ENCODE measurements at regions not wholly inside any gene's neighbourhood (a gene's known extent, or its start where the extent isn't known, plus 50 kb on each side); places are given as distances from the start of the nearest gene placed in this dataset.
"Not testable (repeated sequence)": the region's sequence is repeated elsewhere in the genome, so short reads cannot be mapped to it uniquely, and the experiment has no call there.

DNA sequence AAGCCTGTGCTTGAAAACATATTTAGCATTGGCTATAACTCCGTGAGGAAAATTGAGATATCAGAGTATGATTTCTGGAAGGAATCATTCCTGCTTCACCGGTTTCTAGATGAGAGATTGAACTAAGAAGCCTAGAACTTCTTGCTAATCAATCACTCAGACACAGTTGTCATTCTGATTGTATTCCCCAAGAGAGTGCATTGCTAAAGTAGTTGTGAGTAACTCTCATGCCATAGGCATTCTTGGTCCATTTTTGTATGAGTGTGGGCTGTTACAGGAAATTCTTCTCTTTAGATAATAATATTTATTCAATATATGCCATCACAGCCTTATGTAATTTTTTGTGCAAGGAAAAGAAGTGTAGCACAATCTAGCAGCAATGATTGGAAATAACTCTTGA lies 893.3 kb upstream of the MDGA2 start:
- H3K4me3 ChIP-seq (ENCODE audit: low read depth, low read length), result no peak overlapping the region
- no peak for DNase-seq (ENCODE audit: low read depth)
- TF ChIP-seq, protein P1, sequence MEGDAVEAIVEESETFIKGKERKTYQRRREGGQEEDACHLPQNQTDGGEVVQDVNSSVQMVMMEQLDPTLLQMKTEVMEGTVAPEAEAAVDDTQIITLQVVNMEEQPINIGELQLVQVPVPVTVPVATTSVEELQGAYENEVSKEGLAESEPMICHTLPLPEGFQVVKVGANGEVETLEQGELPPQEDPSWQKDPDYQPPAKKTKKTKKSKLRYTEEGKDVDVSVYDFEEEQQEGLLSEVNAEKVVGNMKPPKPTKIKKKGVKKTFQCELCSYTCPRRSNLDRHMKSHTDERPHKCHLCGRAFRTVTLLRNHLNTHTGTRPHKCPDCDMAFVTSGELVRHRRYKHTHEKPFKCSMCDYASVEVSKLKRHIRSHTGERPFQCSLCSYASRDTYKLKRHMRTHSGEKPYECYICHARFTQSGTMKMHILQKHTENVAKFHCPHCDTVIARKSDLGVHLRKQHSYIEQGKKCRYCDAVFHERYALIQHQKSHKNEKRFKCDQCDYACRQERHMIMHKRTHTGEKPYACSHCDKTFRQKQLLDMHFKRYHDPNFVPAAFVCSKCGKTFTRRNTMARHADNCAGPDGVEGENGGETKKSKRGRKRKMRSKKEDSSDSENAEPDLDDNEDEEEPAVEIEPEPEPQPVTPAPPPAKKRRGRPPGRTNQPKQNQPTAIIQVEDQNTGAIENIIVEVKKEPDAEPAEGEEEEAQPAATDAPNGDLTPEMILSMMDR (IDR thresholded peaks at IDR 0.05; ENCODE audit: insufficient read depth, low read depth, low read length, missing control alignments), result no peak

DNA sequence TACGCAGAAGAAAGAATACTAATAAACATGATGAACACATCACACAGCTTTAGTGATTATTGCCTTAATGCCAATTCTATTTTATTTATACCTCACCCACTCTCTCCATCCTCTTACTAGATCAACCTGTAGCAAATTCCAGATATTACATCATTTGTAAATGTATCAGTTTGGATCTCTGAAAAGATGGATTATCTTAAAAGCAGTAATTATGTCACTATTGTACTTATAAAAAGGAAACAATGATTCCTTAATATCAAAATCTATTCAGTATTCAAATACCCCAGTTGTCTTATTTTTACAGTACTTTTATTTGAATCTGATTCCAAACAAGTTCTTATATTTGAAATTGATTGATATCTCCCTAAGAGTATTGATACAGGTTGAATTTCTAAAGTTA lies 892.8 kb upstream of the MDGA2 start:
- no peak overlapping the region for H3K4me3 ChIP-seq (ENCODE audit: low read depth, low read length)
- TF ChIP-seq, protein P1 (IDR thresholded peaks at IDR 0.05; ENCODE audit: insufficient read depth, low read depth, low read length, missing control alignments), result no peak
- no peak for DNase-seq (ENCODE audit: low read depth)

DNA sequence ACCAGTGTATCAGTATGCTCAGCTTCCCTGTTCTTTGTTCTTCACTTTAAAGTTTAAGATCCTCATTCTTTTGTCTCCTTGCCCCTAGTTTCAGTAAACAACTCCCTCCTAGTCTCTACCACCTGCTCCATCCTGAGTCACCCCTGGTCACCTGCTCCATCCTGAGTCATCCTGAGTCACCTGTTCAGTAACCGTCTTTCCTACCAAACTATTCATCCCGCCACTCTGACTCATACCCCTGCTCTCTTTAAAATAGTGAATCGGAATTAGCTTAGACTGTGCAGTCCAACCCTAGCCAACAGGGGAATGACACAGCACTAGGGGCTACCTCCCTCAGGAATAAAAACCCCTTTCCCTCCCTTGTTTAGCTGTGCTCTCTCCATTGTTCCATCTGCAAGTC lies 888.1 kb upstream of the MDGA2 start:
- DNase-seq (ENCODE audit: low read depth), result no peak
- H3K4me3 ChIP-seq (ENCODE audit: low read depth, low read length), result no peak overlapping the region
- TF ChIP-seq, protein P1 (IDR thresholded peaks at IDR 0.05; ENCODE audit: insufficient read depth, low read depth, low read length, missing control alignments), result no peak

DNA sequence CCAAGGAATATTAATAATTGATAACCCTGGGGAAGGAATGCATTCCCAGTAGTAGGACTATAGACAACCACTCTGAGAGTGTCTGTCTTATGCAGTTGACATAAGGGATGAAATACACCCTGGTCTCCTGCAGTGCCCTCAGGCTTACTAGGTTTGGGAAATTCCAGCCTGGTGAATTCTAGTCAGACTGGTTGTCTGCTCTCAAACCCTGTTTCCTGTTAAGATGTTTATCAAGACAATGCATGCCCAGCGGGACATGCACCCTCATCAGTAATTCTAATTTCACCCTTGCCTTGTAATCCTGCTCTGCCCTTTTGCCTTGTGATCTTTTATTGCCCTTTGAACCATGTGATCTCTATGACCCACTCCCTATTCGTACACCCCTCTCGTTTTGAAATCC lies 886.0 kb upstream of the MDGA2 start:
- not testable (repeated sequence) for DNase-seq (ENCODE audit: low read depth); H3K4me3 ChIP-seq (ENCODE audit: low read depth, low read length)

DNA sequence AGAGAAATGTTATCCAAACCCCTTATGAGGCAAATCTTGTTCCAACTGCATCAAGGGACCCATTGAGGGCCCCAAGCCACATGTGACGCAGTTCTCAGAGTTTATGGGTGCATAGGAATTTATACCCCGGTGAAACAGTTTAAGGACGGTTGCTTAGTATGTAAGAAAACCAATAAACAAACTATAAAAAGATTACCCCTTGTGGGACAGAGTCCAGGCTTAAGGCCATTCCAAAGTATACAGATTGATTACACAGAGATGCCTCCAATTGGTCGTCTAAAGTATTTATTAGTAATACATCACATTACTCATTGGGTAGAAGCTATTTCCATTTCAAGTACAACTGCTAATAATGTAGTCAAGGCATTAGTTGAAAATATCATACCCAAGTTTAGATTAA lies 885.0 kb upstream of the MDGA2 start:
- no peak overlapping the region for H3K4me3 ChIP-seq (ENCODE audit: low read depth, low read length)
- TF ChIP-seq, protein P1 (IDR thresholded peaks at IDR 0.05; ENCODE audit: insufficient read depth, low read depth, low read length, missing control alignments), result no peak
- DNase-seq (ENCODE audit: low read depth), result no peak

DNA sequence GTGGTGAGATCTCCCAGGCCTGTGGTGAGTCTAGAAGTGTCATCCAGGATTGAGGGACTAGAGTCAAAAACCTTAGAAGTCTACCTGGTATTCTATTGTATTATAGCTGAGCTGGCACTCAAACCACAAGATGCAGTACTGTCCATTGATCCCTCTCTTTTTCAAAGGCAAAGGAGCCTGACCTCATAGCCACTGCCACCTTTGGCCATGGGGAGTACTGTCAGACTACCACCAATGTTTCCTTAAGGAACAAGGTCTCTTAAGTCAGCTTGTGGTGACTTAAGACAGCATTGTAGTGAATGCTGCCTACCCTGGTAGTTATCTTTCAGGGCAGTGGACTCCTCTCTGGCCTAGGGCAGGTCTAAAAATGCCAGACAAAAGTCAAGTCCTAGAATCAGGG lies 878.0 kb upstream of the MDGA2 start:
- DNase-seq (ENCODE audit: low read depth), result no peak
- H3K4me3 ChIP-seq (ENCODE audit: low read depth, low read length), result no peak overlapping the region
- TF ChIP-seq, protein P1 (IDR thresholded peaks at IDR 0.05; ENCODE audit: insufficient read depth, low read depth, low read length, missing control alignments), result no peak

DNA sequence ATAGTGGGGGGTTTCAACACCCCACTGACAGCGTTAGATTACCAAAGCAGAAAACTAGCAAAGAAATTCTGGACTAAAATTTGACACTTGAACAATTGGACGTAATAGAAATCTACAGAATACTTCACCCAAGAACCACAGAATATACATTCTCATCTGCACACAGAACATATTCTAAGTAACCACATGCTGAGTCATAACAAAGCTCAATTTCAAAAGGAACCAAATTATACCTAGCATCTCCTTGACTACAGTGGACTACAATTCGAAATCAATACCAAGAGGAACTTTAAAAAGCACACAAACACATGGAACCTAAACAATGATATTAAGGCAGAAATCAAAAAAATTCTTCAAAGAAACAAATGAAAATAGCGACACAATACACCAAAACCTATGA lies 871.6 kb upstream of the MDGA2 start:
- no peak overlapping the region for H3K4me3 ChIP-seq (ENCODE audit: low read depth, low read length)
- no peak for DNase-seq (ENCODE audit: low read depth)
- TF ChIP-seq, protein P1 (IDR thresholded peaks at IDR 0.05; ENCODE audit: insufficient read depth, low read depth, low read length, missing control alignments), result no peak

DNA sequence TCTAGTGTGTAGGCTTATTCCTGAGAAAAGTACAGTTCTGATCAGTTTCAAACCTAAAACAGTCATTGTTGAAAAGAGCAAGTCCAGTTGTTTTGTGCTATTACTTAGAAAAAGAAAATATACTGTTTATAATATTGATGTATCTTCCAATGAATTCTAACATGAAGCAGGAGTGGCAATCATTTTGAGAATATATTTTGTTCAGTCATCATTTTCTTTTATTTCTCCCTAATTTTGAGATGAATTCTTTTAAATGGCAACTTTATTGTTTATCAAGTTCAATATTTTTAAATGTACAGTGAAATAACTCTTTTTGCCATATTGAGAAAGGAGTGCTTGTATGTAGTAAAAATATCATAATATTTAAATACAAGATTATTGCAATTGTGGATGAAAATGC lies 862.2 kb upstream of the MDGA2 start:
- DNase-seq (ENCODE audit: low read depth), result no peak
- TF ChIP-seq, protein P1 (IDR thresholded peaks at IDR 0.05; ENCODE audit: insufficient read depth, low read depth, low read length, missing control alignments), result no peak
- no peak overlapping the region for H3K4me3 ChIP-seq (ENCODE audit: low read depth, low read length)
